ENCODE measurements at regions not wholly inside any gene's neighbourhood (a gene's known extent, or its start where the extent isn't known, plus 50 kb on each side); places are given as distances from the start of the nearest gene placed in this dataset.

DNA sequence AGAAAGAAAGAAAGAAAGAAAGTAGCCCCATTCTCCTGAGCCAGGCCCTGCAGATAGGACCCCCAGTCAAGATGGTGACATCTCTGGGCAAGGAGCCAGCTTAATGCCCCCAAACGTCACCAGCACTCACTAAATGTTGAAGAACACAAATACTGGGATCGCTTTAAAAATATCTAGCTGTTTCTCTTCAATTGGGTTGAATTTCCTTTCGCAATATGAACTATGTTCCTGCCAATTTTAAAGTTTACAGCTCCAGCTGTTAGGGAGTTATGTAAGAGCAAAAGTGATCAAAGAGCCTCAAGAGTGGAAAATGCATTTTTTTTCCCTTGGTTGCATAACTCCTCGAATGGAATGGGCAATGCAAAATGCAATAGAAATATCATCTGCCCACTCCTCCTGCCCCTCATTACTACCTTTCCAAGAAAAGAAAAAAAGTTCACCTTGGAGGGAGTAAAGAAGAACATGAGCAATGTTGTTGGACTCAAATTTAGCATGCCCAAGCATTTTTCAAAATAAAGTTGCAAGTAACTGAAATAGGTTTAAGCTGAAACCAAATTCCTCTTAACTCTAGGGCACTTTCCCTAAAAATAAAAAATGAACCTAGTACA lies 244.2 kb upstream of the PIK3R1 start:
- no peak overlapping the region for H3K4me3 Mint-ChIP-seq
- no peaks in the 10 kb centered on the region for H3K4me1 Mint-ChIP-seq
- Histone ChIP-seq H3K9me3 (ENCODE audit: control extremely low read depth in 1 of 3, control insufficient read depth in 2 of 3, insufficient read depth in 1 of 3, low read length in 2 of 3) (no peaks in the 10 kb centered on the region), H3K27me3 (replicated peaks in 1 of 4; ENCODE audit: control extremely low read depth in 1 of 4, control insufficient read depth in 3 of 4, insufficient read depth in 4 of 4, low read length in 3 of 4) (no peaks in the 10 kb centered on the region), H3K4me3 (ENCODE audit: control extremely low read depth in 1 of 5, extremely low read depth in 1 of 5, insufficient read depth in 1 of 5, low read depth in 2 of 5, low read length in 4 of 5) (no peak overlapping the region), H3K79me2 (ENCODE audit: control insufficient read depth, insufficient read depth, low read length) (no peaks in the 10 kb centered on the region), H3K4me2 (replicated peaks; ENCODE audit: low read depth, low read length, poor library complexity, severe bottlenecking) (no peak overlapping the region), H3K36me3 (replicated peaks in 1 of 2; ENCODE audit: control extremely low read depth in 1 of 2, control insufficient read depth in 1 of 2, extremely low read depth in 1 of 2, insufficient read depth in 2 of 2, low read length in 1 of 2) (no peaks in the 10 kb centered on the region), H3K4me1 (ENCODE audit: control insufficient read depth in 2 of 2, insufficient read depth in 2 of 2, low read length in 2 of 2) (no peaks in the 10 kb centered on the region), H3K27ac (ENCODE audit: low read length in 2 of 2) (no peak overlapping the region), H2AFZ (ENCODE audit: insufficient read depth, low read depth, low read length, poor library complexity, severe bottlenecking) (no peak overlapping the region), H3K9ac (ENCODE audit: low read length) (no peak overlapping the region), H4K20me1 (ENCODE audit: control insufficient read depth, insufficient read depth, low read length, poor library complexity, severe bottlenecking) (no peaks in the 10 kb centered on the region)
- intact Hi-C loops (cut with micrococcal nuclease), result no loop called here
- H3K27ac Mint-ChIP-seq, result no peak overlapping the region
- no peak for ATAC-seq (ENCODE audit: low read depth)
- CTCF ChIA-PET, result no interaction called here
- H3K27me3 Mint-ChIP-seq, result no peaks in the 10 kb centered on the region
- TF ChIP-seq, protein P1, sequence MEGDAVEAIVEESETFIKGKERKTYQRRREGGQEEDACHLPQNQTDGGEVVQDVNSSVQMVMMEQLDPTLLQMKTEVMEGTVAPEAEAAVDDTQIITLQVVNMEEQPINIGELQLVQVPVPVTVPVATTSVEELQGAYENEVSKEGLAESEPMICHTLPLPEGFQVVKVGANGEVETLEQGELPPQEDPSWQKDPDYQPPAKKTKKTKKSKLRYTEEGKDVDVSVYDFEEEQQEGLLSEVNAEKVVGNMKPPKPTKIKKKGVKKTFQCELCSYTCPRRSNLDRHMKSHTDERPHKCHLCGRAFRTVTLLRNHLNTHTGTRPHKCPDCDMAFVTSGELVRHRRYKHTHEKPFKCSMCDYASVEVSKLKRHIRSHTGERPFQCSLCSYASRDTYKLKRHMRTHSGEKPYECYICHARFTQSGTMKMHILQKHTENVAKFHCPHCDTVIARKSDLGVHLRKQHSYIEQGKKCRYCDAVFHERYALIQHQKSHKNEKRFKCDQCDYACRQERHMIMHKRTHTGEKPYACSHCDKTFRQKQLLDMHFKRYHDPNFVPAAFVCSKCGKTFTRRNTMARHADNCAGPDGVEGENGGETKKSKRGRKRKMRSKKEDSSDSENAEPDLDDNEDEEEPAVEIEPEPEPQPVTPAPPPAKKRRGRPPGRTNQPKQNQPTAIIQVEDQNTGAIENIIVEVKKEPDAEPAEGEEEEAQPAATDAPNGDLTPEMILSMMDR (IDR thresholded peaks at IDR 0.05), result no peak
- TF ChIP-seq EZH2 (IDR thresholded peaks at IDR 0.05; ENCODE audit: borderline replicate concordance, insufficient read depth, low read depth, low read length, poor library complexity, severe bottlenecking), result no peak
- POLR2A ChIA-PET, result no interaction called here
- no peak for DNase-seq
- no peaks in the 10 kb centered on the region for H3K9me3 Mint-ChIP-seq (ENCODE audit: insufficient read depth)
- 93% methylated on average over 3 of the region's 4 CpGs for WGBS (ENCODE audit: insufficient coverage)

DNA sequence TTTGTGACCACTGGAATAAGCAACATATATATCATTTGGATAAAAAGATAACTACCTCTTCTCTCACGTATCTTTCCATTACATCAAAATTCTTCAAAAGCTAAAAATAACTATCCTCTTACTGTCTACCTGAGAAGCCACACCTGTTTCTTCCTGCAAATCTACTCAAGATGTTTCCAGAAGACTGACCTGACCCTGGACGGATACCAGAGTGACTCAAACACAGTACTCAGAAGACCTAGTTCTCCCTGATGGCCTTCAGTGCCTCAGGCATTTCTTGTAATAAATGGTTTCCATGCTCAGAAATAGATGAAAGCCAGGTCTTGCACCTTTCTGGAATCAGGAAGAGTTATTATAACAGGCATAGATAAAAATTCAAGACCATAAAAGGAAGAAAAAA lies 245.9 kb upstream of the PIK3R1 start:
- H4K20me1 ChIP-seq (ENCODE audit: control insufficient read depth, insufficient read depth, low read length, poor library complexity, severe bottlenecking), result no peaks in the 10 kb centered on the region
- H3K79me2 ChIP-seq (ENCODE audit: control insufficient read depth, insufficient read depth, low read length), result no peaks in the 10 kb centered on the region
- TF ChIP-seq, protein P1 (IDR thresholded peaks at IDR 0.05), result no peak
- no peak for TF ChIP-seq EZH2 (IDR thresholded peaks at IDR 0.05; ENCODE audit: borderline replicate concordance, insufficient read depth, low read depth, low read length, poor library complexity, severe bottlenecking)
- no peak overlapping the region for H3K4me2 ChIP-seq (replicated peaks; ENCODE audit: low read depth, low read length, poor library complexity, severe bottlenecking)
- ATAC-seq (ENCODE audit: low read depth), result no peak
- H3K27me3 Mint-ChIP-seq, result peaks cover 5% of the 10 kb centered on the region
- no peak overlapping the region for H3K27ac ChIP-seq (ENCODE audit: low read length in 2 of 2)
- no peak overlapping the region for H3K4me3 ChIP-seq (ENCODE audit: control extremely low read depth in 1 of 5, extremely low read depth in 1 of 5, insufficient read depth in 1 of 5, low read depth in 2 of 5, low read length in 4 of 5)
- no peaks in the 10 kb centered on the region for H3K9me3 ChIP-seq (ENCODE audit: control extremely low read depth in 1 of 3, control insufficient read depth in 2 of 3, insufficient read depth in 1 of 3, low read length in 2 of 3)
- H3K9me3 Mint-ChIP-seq (ENCODE audit: insufficient read depth), result no peaks in the 10 kb centered on the region
- no peaks in the 10 kb centered on the region for H3K27me3 ChIP-seq (replicated peaks in 1 of 4; ENCODE audit: control extremely low read depth in 1 of 4, control insufficient read depth in 3 of 4, insufficient read depth in 4 of 4, low read length in 3 of 4)
- no peaks in the 10 kb centered on the region for H3K4me1 ChIP-seq (ENCODE audit: control insufficient read depth in 2 of 2, insufficient read depth in 2 of 2, low read length in 2 of 2)
- intact Hi-C loops (cut with micrococcal nuclease), result loop anchor here (10.0 kb wide), 1 partner anchor 95 kb away; no protein-coding TSS in a partner anchor
- 81% methylated on average over 2 of the region's 2 CpGs for WGBS (ENCODE audit: insufficient coverage)
- no peaks in the 10 kb centered on the region for H3K36me3 ChIP-seq (replicated peaks in 1 of 2; ENCODE audit: control extremely low read depth in 1 of 2, control insufficient read depth in 1 of 2, extremely low read depth in 1 of 2, insufficient read depth in 2 of 2, low read length in 1 of 2)
- H3K27ac Mint-ChIP-seq, result no peak overlapping the region
- H3K4me1 Mint-ChIP-seq, result no peaks in the 10 kb centered on the region
- DNase-seq, result no peak
- ChIA-PET CTCF (no interaction called here), POLR2A (no interaction called here)
- no peak overlapping the region for H2AFZ ChIP-seq (ENCODE audit: insufficient read depth, low read depth, low read length, poor library complexity, severe bottlenecking)
- no peak overlapping the region for H3K4me3 Mint-ChIP-seq
- no peak overlapping the region for H3K9ac ChIP-seq (ENCODE audit: low read length)

Measured in B cell (primary cell).